Naive thymus-derived CD4-positive, alpha-beta T cell (primary cell): ENCODE measurements at regions not wholly inside any gene's neighbourhood (a gene's known extent, or its start where the extent isn't known, plus 50 kb on each side); places are given as distances from the start of the nearest gene placed in this dataset.

ENCODE experiments used
- ATAC-seq: fragments of 150-1000 bp; cut with Tn5 transposase; 2 replicates; pipeline ENCODE4 v1.10.0; 2021; ENCODE audit warnings: mild to moderate bottlenecking, moderate library complexity
- CTCF ChIA-PET: fragments of 350-600 bp; sonication (Branson Sonifier 250); formaldehyde crosslinking; loops from one replicate; lab custom pipeline; 2021; ENCODE audit warnings: antibody characterized with exemption; lab: Charles Lee
- POLR2A ChIA-PET: fragments of 350-600 bp; sonication (Branson Sonifier 250); formaldehyde crosslinking; loops from one replicate; lab custom pipeline; 2021; ENCODE audit warnings: antibody characterized with exemption, inconsistent platforms; lab: Charles Lee
- DNase-seq, 9 donors: peaks; one replicate each; pipeline versions ENCODE4 v3.0.0 to v3.0.0-alpha.2; 2020 to 2022; ENCODE audit warnings: mixed read lengths in 1 of 9
- H3K27ac ChIP-seq: one replicate; pipeline ENCODE4 v1.7.0; 2013; ENCODE audit warnings: mild to moderate bottlenecking, low read depth, low read length, moderate library complexity
- H3K27me3 ChIP-seq, 2 donors: one replicate each; pipeline ENCODE4 v1.7.0; 2013; ENCODE audit warnings: low read length in 2 of 2, mild to moderate bottlenecking in 2 of 2, moderate library complexity in 2 of 2; ENCODE audit not compliant: control insufficient read depth in 2 of 2, insufficient read depth in 2 of 2
- H3K36me3 ChIP-seq, 3 experiments: 1 replicate in 2 of 3; 2 replicates in 1 of 3; pipeline ENCODE4 v1.7.0; 2013; ENCODE audit warnings: low read length in 3 of 3, mild to moderate bottlenecking in 3 of 3, moderate library complexity in 1 of 3; ENCODE audit not compliant: insufficient read depth in 3 of 3, control insufficient read depth in 2 of 3
- H3K4me1 ChIP-seq, 2 donors: one replicate each; pipeline ENCODE4 v1.7.0; 2013; ENCODE audit warnings: low read length in 2 of 2, mild to moderate bottlenecking in 2 of 2, moderate library complexity in 1 of 2; ENCODE audit not compliant: control insufficient read depth in 2 of 2, insufficient read depth in 2 of 2
- H3K4me3 ChIP-seq: 2 replicates; pipeline ENCODE4 v1.7.0; 2013; ENCODE audit warnings: mild to moderate bottlenecking, low read length
- H3K9me3 ChIP-seq, 3 experiments: 1 replicate in 2 of 3; 2 replicates in 1 of 3; pipeline ENCODE4 v1.7.0; 2013; ENCODE audit warnings: low read length in 3 of 3; ENCODE audit not compliant: control insufficient read depth in 2 of 3
- H3K27ac Mint-ChIP-seq, 9 donors: one replicate each; pipeline ENCODE4 v1.8.0; 2020 to 2022; ENCODE audit warnings: mixed read lengths in 9 of 9, mild to moderate bottlenecking in 8 of 9, moderate library complexity in 5 of 9, inconsistent platforms in 2 of 9
- H3K27me3 Mint-ChIP-seq, 5 donors: one replicate each; pipeline ENCODE4 v1.8.0; 2021 to 2022; ENCODE audit warnings: mixed read lengths in 5 of 5, mild to moderate bottlenecking in 1 of 5
- H3K36me3 Mint-ChIP-seq, 5 donors: one replicate each; pipeline ENCODE4 v1.8.0; 2020 to 2022; ENCODE audit warnings: mixed read lengths in 5 of 5, mild to moderate bottlenecking in 3 of 5, inconsistent platforms in 1 of 5
- H3K4me1 Mint-ChIP-seq, 7 donors: one replicate each; pipeline ENCODE4 v1.8.0; 2020 to 2022; ENCODE audit warnings: mixed read lengths in 7 of 7, mild to moderate bottlenecking in 3 of 7, inconsistent platforms in 1 of 7
- H3K4me3 Mint-ChIP-seq, 10 donors: one replicate each; pipeline ENCODE4 v1.8.0; 2020 to 2022; ENCODE audit warnings: mild to moderate bottlenecking in 10 of 10, mixed read lengths in 10 of 10, moderate library complexity in 6 of 10, inconsistent platforms in 2 of 10
- H3K9me3 Mint-ChIP-seq, 11 donors: one replicate each; pipeline ENCODE4 v1.8.0; 2020 to 2022; ENCODE audit warnings: mixed read lengths in 11 of 11, mild to moderate bottlenecking in 4 of 11, inconsistent platforms in 1 of 11, moderate library complexity in 1 of 11
- intact Hi-C, 2 donors: fragments of 100-400 bp; cut with micrococcal nuclease; formaldehyde crosslinking; loops; one replicate each; pipeline ENCODE4 v1.15.1; 2023

- Mint-ChIP-seq H3K4me1 (no peaks in the 10 kb centered on the region), H3K4me3 (no peak overlapping the region), H3K9me3 (no peaks in the 10 kb centered on the region), H3K27me3 (peaks cover 0 to 17% (median 7%) of the 10 kb centered on the region in 5 donors), H3K27ac (no peak overlapping the region), H3K36me3 (no peaks in the 10 kb centered on the region)
- no peaks in the 10 kb centered on the region for H3K9me3 ChIP-seq
- H3K27me3 ChIP-seq: no peaks in the 10 kb centered on the region
- ChIA-PET CTCF (no interaction called here), POLR2A (no interaction called here)
- intact Hi-C loops: no loop called here
- ATAC-seq: no peak
- no peaks in the 10 kb centered on the region for H3K4me1 ChIP-seq
- no peaks in the 10 kb centered on the region for H3K36me3 ChIP-seq
- DNase-seq: no peak
- no peak overlapping the region for H3K4me3 ChIP-seq
- no peak overlapping the region for H3K27ac ChIP-seq
Observed at GRCh38 chr2:195001924-195002323, 655.1 kb upstream of the SLC39A10 start.

GRCh38 chr2:194999771-195000170, 657.3 kb upstream of the SLC39A10 start:
- ChIA-PET POLR2A (no interaction called here), CTCF (no interaction called here)
- no peak for DNase-seq
- H3K9me3 Mint-ChIP-seq: no peaks in the 10 kb centered on the region
- no peaks in the 10 kb centered on the region for H3K4me1 Mint-ChIP-seq
- no peak overlapping the region for H3K4me3 Mint-ChIP-seq
- no peaks in the 10 kb centered on the region for H3K9me3 ChIP-seq
- no peaks in the 10 kb centered on the region for H3K27me3 ChIP-seq
- no peak overlapping the region for H3K27ac ChIP-seq
- no peaks in the 10 kb centered on the region for H3K4me1 ChIP-seq
- no peak overlapping the region for H3K27ac Mint-ChIP-seq
- intact Hi-C loops: no loop called here
- ATAC-seq: no peak
- H3K36me3 Mint-ChIP-seq: no peaks in the 10 kb centered on the region
- no peak overlapping the region for H3K4me3 ChIP-seq
- H3K27me3 Mint-ChIP-seq: peaks cover 0 to 12% (median 7%) of the 10 kb centered on the region in 5 donors
- no peaks in the 10 kb centered on the region for H3K36me3 ChIP-seq

GRCh38 chr2:194992648-194993047, 664.4 kb upstream of the SLC39A10 start:
- Mint-ChIP-seq H3K4me1 (no peaks in the 10 kb centered on the region), H3K36me3 (no peaks in the 10 kb centered on the region)

GRCh38 chr2:194985258-194985657, 671.8 kb upstream of the SLC39A10 start:
- Histone ChIP-seq H3K27me3 (no peaks in the 10 kb centered on the region), H3K9me3 (peaks cover 0 to 29% (median 0%) of the 10 kb centered on the region in 3 experiments), H3K36me3 (no peaks in the 10 kb centered on the region), H3K27ac (no peak overlapping the region), H3K4me1 (no peaks in the 10 kb centered on the region), H3K4me3 (no peak overlapping the region)
- ChIA-PET POLR2A (no interaction called here), CTCF (no interaction called here)
- Mint-ChIP-seq H3K4me1 (no peaks in the 10 kb centered on the region), H3K9me3 (peaks cover 7 to 35% (median 19%) of the 10 kb centered on the region in 11 donors), H3K27me3 (no peaks in the 10 kb centered on the region), H3K27ac (no peak overlapping the region), H3K4me3 (no peak overlapping the region), H3K36me3 (peaks cover 0 to 3% (median 0%) of the 10 kb centered on the region in 5 donors)
- DNase-seq (no peak), ATAC-seq (no peak)
- intact Hi-C loops: no loop called here

More at GRCh38 chr2:194992648-194993047, 664.4 kb upstream of the SLC39A10 start:
- ChIA-PET CTCF (no interaction called here), POLR2A (no interaction called here)
- no peaks in the 10 kb centered on the region for H3K36me3 ChIP-seq
- ATAC-seq: no peak
- Mint-ChIP-seq H3K4me3 (no peak overlapping the region), H3K27me3 (peaks cover 0 to 8% (median 2%) of the 10 kb centered on the region in 5 donors), H3K9me3 (no peaks in the 10 kb centered on the region), H3K27ac (no peak overlapping the region)
- H3K27me3 ChIP-seq: no peaks in the 10 kb centered on the region
- no peak overlapping the region for H3K27ac ChIP-seq
- H3K4me1 ChIP-seq: no peaks in the 10 kb centered on the region
- H3K9me3 ChIP-seq: no peaks in the 10 kb centered on the region
- DNase-seq: no peak
- intact Hi-C loops: no loop called here
- H3K4me3 ChIP-seq: no peak overlapping the region

- CTCF ChIA-PET: interaction anchor here (0.9 kb wide), 1 partner anchor 1055 kb away, joined by 3 read pairs; no protein-coding TSS in a partner anchor
- no peak overlapping the region for H3K27ac ChIP-seq
- POLR2A ChIA-PET: no interaction called here
- no peak overlapping the region for H3K4me3 ChIP-seq
- no peaks in the 10 kb centered on the region for H3K27me3 ChIP-seq
- no peaks in the 10 kb centered on the region for H3K36me3 ChIP-seq
- Mint-ChIP-seq H3K36me3 (peaks cover 0 to 6% (median 0%) of the 10 kb centered on the region in 5 donors), H3K4me3 (no peak overlapping the region), H3K27ac (no peak overlapping the region), H3K27me3 (no peaks in the 10 kb centered on the region), H3K4me1 (no peaks in the 10 kb centered on the region), H3K9me3 (peaks cover 5 to 35% (median 22%) of the 10 kb centered on the region in 11 donors)
- intact Hi-C loops: no loop called here
- no peaks in the 10 kb centered on the region for H3K9me3 ChIP-seq
- no peak for DNase-seq
- no peak for ATAC-seq
- no peaks in the 10 kb centered on the region for H3K4me1 ChIP-seq
Observed at GRCh38 chr2:194962254-194962653, 694.8 kb upstream of the SLC39A10 start.

GRCh38 chr2:194954218-194954617, 702.8 kb upstream of the SLC39A10 start:
- Histone ChIP-seq H3K9me3 (no peaks in the 10 kb centered on the region), H3K36me3 (no peaks in the 10 kb centered on the region), H3K27me3 (no peaks in the 10 kb centered on the region), H3K4me1 (no peaks in the 10 kb centered on the region), H3K4me3 (no peak overlapping the region), H3K27ac (no peak overlapping the region)
- Mint-ChIP-seq H3K27me3 (peaks cover 0 to 2% (median 0%) of the 10 kb centered on the region in 5 donors), H3K36me3 (peaks cover 0 to 4% (median 0%) of the 10 kb centered on the region in 5 donors), H3K9me3 (peaks cover 0 to 11% (median 6%) of the 10 kb centered on the region in 11 donors), H3K4me1 (no peaks in the 10 kb centered on the region), H3K4me3 (no peak overlapping the region), H3K27ac (no peak overlapping the region)
- POLR2A ChIA-PET: no interaction called here
- CTCF ChIA-PET: no interaction called here
- intact Hi-C loops: no loop called here
- no peak for DNase-seq
- ATAC-seq: no peak

GRCh38 chr2:194946826-194947225, 710.2 kb upstream of the SLC39A10 start:
- POLR2A ChIA-PET: no interaction called here

More at GRCh38 chr2:194946826-194947225, 710.2 kb upstream of the SLC39A10 start:
- Histone ChIP-seq H3K9me3 (no peaks in the 10 kb centered on the region), H3K27ac (no peak overlapping the region), H3K4me1 (no peaks in the 10 kb centered on the region), H3K36me3 (no peaks in the 10 kb centered on the region), H3K4me3 (no peak overlapping the region), H3K27me3 (no peaks in the 10 kb centered on the region)
- Mint-ChIP-seq H3K27ac (no peak overlapping the region), H3K4me3 (no peak overlapping the region), H3K36me3 (no peaks in the 10 kb centered on the region), H3K27me3 (peaks cover 0 to 8% (median 0%) of the 10 kb centered on the region in 5 donors), H3K9me3 (peaks cover 0 to 2% (median 0%) of the 10 kb centered on the region in 11 donors), H3K4me1 (no peaks in the 10 kb centered on the region)
- CTCF ChIA-PET: no interaction called here
- intact Hi-C loops: no loop called here
- ATAC-seq (no peak), DNase-seq (no peak)
